Upper lobe of left lung (tissue), 6 donors: ENCODE measurements at regions not wholly inside any gene's neighbourhood (a gene's known extent, or its start where the extent isn't known, plus 50 kb on each side); places are given as distances from the start of the nearest gene placed in this dataset.
A peak's percentile ranks its signal among the peaks of the same experiment; 100 is the strongest.

Experiments used
- ATAC-seq, 2 donors: fragments of 200-7000 bp; cut with Tn5 transposase; one replicate each; pipeline ENCODE4 v1.9.1; 2022; ENCODE audit warnings: mild to moderate bottlenecking in 2 of 2, moderate library complexity in 2 of 2; ENCODE audit not compliant: low FRiP score in 2 of 2
- DNase-seq, 2 donors: peaks; one replicate each; pipeline ENCODE4 v3.0.0-alpha.2; 2019 to 2020
- H3K27ac ChIP-seq, 4 donors: fragments of 200-600 bp; sonication (generic); one replicate each; pipeline ENCODE4 v1.5.1; 2016 to 2019
- H3K27me3 ChIP-seq, 4 donors: fragments of 200-600 bp; sonication (generic); one replicate each; pipeline ENCODE4 v1.5.1; 2017 to 2019
- H3K36me3 ChIP-seq, 4 donors: fragments of 200-600 bp; sonication (generic); one replicate each; pipeline ENCODE4 v1.5.1; 2016 to 2019
- H3K4me1 ChIP-seq, 4 donors: fragments of 200-600 bp; sonication (generic); one replicate each; pipeline ENCODE4 v1.5.1; 2018 to 2019
- H3K4me3 ChIP-seq, 4 donors: fragments of 200-600 bp; sonication (generic); one replicate each; pipeline ENCODE4 v1.5.1; 2017 to 2019; ENCODE audit warnings: mild to moderate bottlenecking in 2 of 4, moderate library complexity in 1 of 4
- H3K9me3 ChIP-seq, 4 donors: fragments of 200-600 bp; sonication (generic); one replicate each; pipeline ENCODE4 v1.5.1; 2018 to 2019
- CTCF ChIP-seq, 6 experiments: fragments of 450-650 bp in 4 of 6; fragments of 200-600 bp in 2 of 6; sonication (generic) in 2 of 6; IDR thresholded peaks; one replicate each; pipeline ENCODE4 v1.5.1; 2016 to 2019; ENCODE audit warnings: antibody characterized with exemption in 6 of 6
- EP300 ChIP-seq, 4 donors: sonication (generic); formaldehyde crosslinking; IDR thresholded peaks; one replicate each; pipeline ENCODE4 v1.5.1; 2017; ENCODE audit warnings: antibody characterized with exemption in 4 of 4, control low read depth in 2 of 4
- POLR2A ChIP-seq, 4 donors: fragments of 450-650 bp; IDR thresholded peaks; one replicate each; pipeline ENCODE4 v1.5.1; 2016 to 2017; ENCODE audit warnings: antibody characterized with exemption in 4 of 4, mild to moderate bottlenecking in 2 of 4
- POLR2AphosphoS5 ChIP-seq, 2 donors: sonication (generic); formaldehyde crosslinking; IDR thresholded peaks; one replicate each; pipeline ENCODE4 v1.5.1; 2017; ENCODE audit warnings: antibody characterized with exemption in 2 of 2
- WGBS, 2 donors: methylation state at CpG; one replicate each; pipeline ENCODE4 v1.1.5; 2017 to 2018; 5-methylcytosine and 5-hydroxymethylcytosine counted together
- donor health status: DM: no; HTN: no; CAD: no; lungs with moderate emphysema.
- donor health status: DM: no; HTN: yes; CAD: no; lungs with severe emphysema.

DNA sequence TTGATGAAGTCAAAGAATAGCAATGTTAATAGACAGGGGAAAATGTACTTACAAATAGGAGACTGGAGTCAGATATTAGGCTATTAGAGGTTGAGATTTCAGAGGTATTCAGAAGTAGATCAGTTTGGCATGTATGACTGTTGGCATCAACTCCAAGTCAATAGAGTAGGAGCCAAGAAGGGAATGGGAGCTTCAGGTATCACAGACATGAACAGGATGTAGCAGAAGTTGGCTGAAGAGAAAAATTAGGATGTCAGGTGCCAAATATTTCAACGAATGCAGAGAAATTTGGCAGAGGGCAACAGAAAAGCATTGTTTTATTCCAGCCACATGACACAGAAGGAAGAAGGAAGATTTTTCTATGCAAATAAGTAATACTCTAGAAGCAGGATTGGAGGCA, 69.7 kb downstream of the GLYATL1 start:
- peaks cover 0 to 7% (median 2%) of the 10 kb centered on the region in 4 donors for H3K4me1 ChIP-seq

DNA sequence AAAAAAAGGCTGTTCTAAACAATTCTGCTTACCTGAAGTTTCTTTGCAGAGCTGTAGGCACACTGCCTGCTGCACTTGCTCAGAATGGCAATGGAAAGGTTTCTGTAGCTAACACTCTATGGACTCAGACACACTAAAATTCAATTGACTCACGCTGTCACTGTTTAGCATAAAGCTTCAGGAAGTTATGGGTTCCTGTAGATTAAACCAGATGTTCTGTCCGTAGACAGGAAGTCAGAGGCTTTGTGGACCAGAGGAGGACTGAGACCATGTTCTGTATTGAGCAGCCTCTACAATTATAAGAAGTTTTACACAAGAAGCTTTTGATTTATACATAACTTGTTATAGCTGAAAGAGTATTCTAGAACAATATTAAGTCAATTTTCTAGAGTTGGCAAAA, 70.4 kb downstream of the GLYATL1 start:
- no peak for TF ChIP-seq POLR2A (IDR thresholded peaks at IDR 0.05)
- TF ChIP-seq EP300 (IDR thresholded peaks at IDR 0.05), result no peak
- TF ChIP-seq CTCF (IDR thresholded peaks at IDR 0.05), result no peak
- no peak for TF ChIP-seq POLR2AphosphoS5 (IDR thresholded peaks at IDR 0.05)
- Histone ChIP-seq H3K4me1 (peaks cover 0 to 7% (median 2%) of the 10 kb centered on the region in 4 donors), H3K9me3 (no peaks in the 10 kb centered on the region), H3K4me3 (no peak overlapping the region), H3K27ac (no peak overlapping the region), H3K27me3 (no peaks in the 10 kb centered on the region), H3K36me3 (no peaks in the 10 kb centered on the region)
- ATAC-seq (peak in 1 of 2 donors; percentile 56), DNase-seq (no peak)
- 36 to 41% methylated on average over 2 of the region's 2 CpGs for WGBS, 2 donors

More for the DNA sequence above, 69.7 kb downstream of the GLYATL1 start:
- DNase-seq, result no peak
- no peak overlapping the region for H3K4me3 ChIP-seq
- ATAC-seq, result no peak
- TF ChIP-seq CTCF (IDR thresholded peaks at IDR 0.05) (no peak), POLR2AphosphoS5 (IDR thresholded peaks at IDR 0.05) (no peak), EP300 (IDR thresholded peaks at IDR 0.05) (no peak), POLR2A (IDR thresholded peaks at IDR 0.05) (no peak)
- 4% methylated on average over 1 of the region's 1 CpG for WGBS, 2 donors
- H3K27ac ChIP-seq, result no peak overlapping the region
- no peaks in the 10 kb centered on the region for H3K9me3 ChIP-seq
- H3K36me3 ChIP-seq, result no peaks in the 10 kb centered on the region
- no peaks in the 10 kb centered on the region for H3K27me3 ChIP-seq

GRCh38 chr11:59010708-59011107, 71.4 kb downstream of the GLYATL1 start:
- WGBS, 2 donors, result 77 to 83% methylated on average over 3 of the region's 3 CpGs
- no peaks in the 10 kb centered on the region for H3K9me3 ChIP-seq
- no peak for DNase-seq
- H3K36me3 ChIP-seq, result no peaks in the 10 kb centered on the region
- no peak overlapping the region for H3K27ac ChIP-seq
- no peaks in the 10 kb centered on the region for H3K27me3 ChIP-seq
- H3K4me1 ChIP-seq, result peaks cover 0 to 7% (median 2%) of the 10 kb centered on the region in 4 donors
- TF ChIP-seq POLR2AphosphoS5 (IDR thresholded peaks at IDR 0.05) (no peak), EP300 (IDR thresholded peaks at IDR 0.05) (no peak), POLR2A (IDR thresholded peaks at IDR 0.05) (no peak), CTCF (IDR thresholded peaks at IDR 0.05) (no peak)
- ATAC-seq, result no peak
- no peak overlapping the region for H3K4me3 ChIP-seq

- Histone ChIP-seq H3K4me3 (no peak overlapping the region), H3K27me3 (no peaks in the 10 kb centered on the region), H3K9me3 (no peaks in the 10 kb centered on the region), H3K36me3 (no peaks in the 10 kb centered on the region), H3K4me1 (peaks cover 0 to 7% (median 2%) of the 10 kb centered on the region in 4 donors), H3K27ac (peak overlapping the region in 1 of 4 donors; percentile 11)
- ATAC-seq (peak in 1 of 2 donors; percentile 41), DNase-seq (no peak)
- 51 to 58% methylated on average over 3 of the region's 3 CpGs for WGBS, 2 donors
- no peak for TF ChIP-seq CTCF (IDR thresholded peaks at IDR 0.05)
- TF ChIP-seq EP300 (IDR thresholded peaks at IDR 0.05), result no peak
- TF ChIP-seq POLR2AphosphoS5 (IDR thresholded peaks at IDR 0.05), result no peak
- no peak for TF ChIP-seq POLR2A (IDR thresholded peaks at IDR 0.05)
These were observed 72.5 kb downstream of the GLYATL1 start for GRCh38 chr11:59011655-59012397.
